ENCODE measurements at regions not wholly inside any gene's neighbourhood (a gene's known extent, or its start where the extent isn't known, plus 50 kb on each side); places are given as distances from the start of the nearest gene placed in this dataset.

DNA sequence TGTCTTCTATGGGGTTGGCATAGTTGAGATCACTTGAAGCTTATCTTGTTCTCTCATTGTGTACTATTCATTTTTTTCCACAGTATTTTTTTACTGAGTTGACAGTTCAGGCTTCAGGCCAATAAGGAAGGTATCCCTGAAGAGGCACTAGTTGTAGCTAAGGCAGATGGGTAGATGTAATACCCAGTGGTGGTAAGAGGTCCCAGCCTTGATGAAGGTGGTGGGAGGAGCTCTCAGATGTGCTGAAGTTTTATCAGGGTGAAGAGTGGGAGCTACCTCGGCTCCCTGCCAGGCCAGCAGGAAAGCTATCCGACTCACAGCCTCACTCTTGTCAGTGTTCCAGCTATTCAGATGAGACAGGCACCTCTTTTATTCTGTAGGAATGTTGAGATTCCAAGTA lies 87.7 kb upstream of the UFL1 start:
- ChIA-PET POLR2A (ENCODE audit: partially characterized antibody) (no interaction called here), CTCF (ENCODE audit: partially characterized antibody) (no interaction called here)
- H3K36me3 ChIP-seq (ENCODE audit: control insufficient read depth in 2 of 4, insufficient read depth in 4 of 4, low read length in 3 of 4) = no peaks in the 10 kb centered on the region
- peak overlapping the region in 1 of 4 experiments; percentile 5; a peak in 1 of 7 replicates for H3K9ac ChIP-seq (replicated peaks in 1 of 4; ENCODE audit: extremely low read depth in 1 of 4, low read depth in 3 of 4, low read length in 3 of 4)
- H3K56ac ChIP-seq (replicated peaks; ENCODE audit: insufficient read length, low read depth, low read length) = no peak overlapping the region
- H3K27ac ChIP-seq (ENCODE audit: low read depth, low read length) = no peak overlapping the region
- no peak overlapping the region for H2AK5ac ChIP-seq (ENCODE audit: low read depth, low read length)
- H4K5ac ChIP-seq (ENCODE audit: insufficient read length, low read depth, low read length) = no peak overlapping the region
- no peak overlapping the region for H3K4me2 ChIP-seq (ENCODE audit: insufficient read depth in 1 of 2, low read depth in 2 of 2, low read length in 2 of 2)
- H2AFZ ChIP-seq (ENCODE audit: low read length) = no peak overlapping the region
- no peak overlapping the region for H2BK5ac ChIP-seq (ENCODE audit: low read depth, low read length)
- no peaks in the 10 kb centered on the region; a peak in 1 of 7 replicates for H3K27me3 ChIP-seq (replicated peaks in 1 of 4; ENCODE audit: control insufficient read depth in 3 of 4, extremely low read depth in 1 of 4, insufficient read depth in 3 of 4, low read length in 3 of 4)
- no peaks in the 10 kb centered on the region for H3K79me1 ChIP-seq (ENCODE audit: low read depth, low read length)
- no peak overlapping the region for H3K4ac ChIP-seq (replicated peaks; ENCODE audit: insufficient read length, low read depth, low read length)
- H4K20me1 ChIP-seq (replicated peaks in 1 of 2; ENCODE audit: control insufficient read depth in 1 of 2, insufficient read depth in 2 of 2, low read length in 2 of 2) = no peaks in the 10 kb centered on the region
- no peaks in the 10 kb centered on the region for H3K4me1 ChIP-seq (replicated peaks in 1 of 4; ENCODE audit: control insufficient read depth in 3 of 4, insufficient read depth in 4 of 4, low read length in 3 of 4)
- no peak overlapping the region for H3K14ac ChIP-seq (ENCODE audit: insufficient read length)
- TF ChIP-seq, protein P1, sequence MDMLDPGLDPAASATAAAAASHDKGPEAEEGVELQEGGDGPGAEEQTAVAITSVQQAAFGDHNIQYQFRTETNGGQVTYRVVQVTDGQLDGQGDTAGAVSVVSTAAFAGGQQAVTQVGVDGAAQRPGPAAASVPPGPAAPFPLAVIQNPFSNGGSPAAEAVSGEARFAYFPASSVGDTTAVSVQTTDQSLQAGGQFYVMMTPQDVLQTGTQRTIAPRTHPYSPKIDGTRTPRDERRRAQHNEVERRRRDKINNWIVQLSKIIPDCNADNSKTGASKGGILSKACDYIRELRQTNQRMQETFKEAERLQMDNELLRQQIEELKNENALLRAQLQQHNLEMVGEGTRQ (IDR thresholded peaks at IDR 0.05; ENCODE audit: low read length) = no peak
- no peak for TF ChIP-seq ASH2L (IDR thresholded peaks at IDR 0.05; ENCODE audit: low read length)
- no peak overlapping the region for H2BK120ac ChIP-seq (replicated peaks; ENCODE audit: low read depth, low read length)
- no peak overlapping the region for H4K8ac ChIP-seq (ENCODE audit: extremely low read depth, insufficient read depth, low read length)
- H4K91ac ChIP-seq (replicated peaks; ENCODE audit: insufficient read length, low read length) = no peak overlapping the region
- H2BK12ac ChIP-seq (ENCODE audit: low read depth, low read length) = no peak overlapping the region
- no peak overlapping the region for H3K4me3 ChIP-seq (ENCODE audit: extremely low read depth in 1 of 4, insufficient read depth in 2 of 4, low read depth in 3 of 4, low read length in 4 of 4)
- H3K18ac ChIP-seq (ENCODE audit: extremely low read depth, low read length) = no peak overlapping the region
- no peak overlapping the region for H2BK15ac ChIP-seq (ENCODE audit: low read length)
- no peak for FAIRE-seq
- H2BK20ac ChIP-seq (ENCODE audit: low read length) = no peak overlapping the region
- no peaks in the 10 kb centered on the region for H3K23me2 ChIP-seq (ENCODE audit: low read depth, low read length)
- DNase-seq (ENCODE audit: low read depth in 1 of 2, low spot score in 2 of 2) = no peak
- WGBS, 2 experiments (ENCODE audit: extremely low coverage in 1 of 2, insufficient coverage in 1 of 2, insufficient read length in 1 of 2, insufficient replicate concordance in 2 of 2, low coverage in 1 of 2, low lambda C conversion rate in 2 of 2, missing lambda C conversion rate in 1 of 2) = 90% methylated on average over 2 of the region's 2 CpGs; no CpG with 5 or more reads in 1 of the 2 experiments
- H3K9me3 ChIP-seq (ENCODE audit: insufficient read depth in 2 of 2, low read depth in 1 of 2, low read length in 1 of 2) = no peaks in the 10 kb centered on the region
- no peaks in the 10 kb centered on the region for H3K79me2 ChIP-seq (ENCODE audit: control insufficient read depth in 1 of 2, insufficient read depth in 2 of 2, low read length in 2 of 2)
- H3K23ac ChIP-seq (ENCODE audit: insufficient read length) = no peak overlapping the region
